ENCODE measurements at regions not wholly inside any gene's neighbourhood (a gene's known extent, or its start where the extent isn't known, plus 50 kb on each side); places are given as distances from the start of the nearest gene placed in this dataset.
"Not testable (repeated sequence)": the region's sequence is repeated elsewhere in the genome, so short reads cannot be mapped to it uniquely, and the experiment has no call there.

GRCh38 chrY:16097325-16097724 lies 1573.0 kb downstream of the NLGN4Y start:
- no peak for DNase-seq (ENCODE audit: low read depth)
- in situ Hi-C loops (cut with HindIII; ENCODE audit: low pct_unique_long_range_greater_than_20kb, low sequenced_read_pairs): no loop called here

- no peak for DNase-seq (ENCODE audit: low read depth)
- in situ Hi-C loops (cut with HindIII; ENCODE audit: low pct_unique_long_range_greater_than_20kb, low sequenced_read_pairs): no loop called here
Observed at GRCh38 chrY:16101815-16102214, 1577.5 kb downstream of the NLGN4Y start.

GRCh38 chrY:16106613-16107012 lies 1582.3 kb downstream of the NLGN4Y start:
- in situ Hi-C loops (cut with HindIII; ENCODE audit: low pct_unique_long_range_greater_than_20kb, low sequenced_read_pairs): no loop called here

GRCh38 chrY:16108839-16109238 lies 1584.5 kb downstream of the NLGN4Y start:
- DNase-seq (ENCODE audit: low read depth): no peak
- in situ Hi-C loops (cut with HindIII; ENCODE audit: low pct_unique_long_range_greater_than_20kb, low sequenced_read_pairs): no loop called here

More at GRCh38 chrY:16106613-16107012, 1582.3 kb downstream of the NLGN4Y start:
- no peak for DNase-seq (ENCODE audit: low read depth)

GRCh38 chrY:16120096-16120495 lies 1595.8 kb downstream of the NLGN4Y start:
- DNase-seq (ENCODE audit: low read depth); in situ Hi-C loops (cut with HindIII; ENCODE audit: low pct_unique_long_range_greater_than_20kb, low sequenced_read_pairs): not testable (repeated sequence)

- DNase-seq (ENCODE audit: low read depth): no peak
- in situ Hi-C loops (cut with HindIII; ENCODE audit: low pct_unique_long_range_greater_than_20kb, low sequenced_read_pairs): no loop called here
Observed at GRCh38 chrY:16121988-16122387, 1597.7 kb downstream of the NLGN4Y start.

- no peak for DNase-seq (ENCODE audit: low read depth)
- in situ Hi-C loops (cut with HindIII; ENCODE audit: low pct_unique_long_range_greater_than_20kb, low sequenced_read_pairs): no loop called here
Observed at GRCh38 chrY:16124630-16125317, 1600.4 kb downstream of the NLGN4Y start.

GRCh38 chrY:16136581-16137298 lies 1612.4 kb downstream of the NLGN4Y start:
- DNase-seq (ENCODE audit: low read depth): no peak
- in situ Hi-C loops (cut with HindIII; ENCODE audit: low pct_unique_long_range_greater_than_20kb, low sequenced_read_pairs): no loop called here

GRCh38 chrY:16157801-16158200 lies 1633.5 kb downstream of the NLGN4Y start:
- DNase-seq (ENCODE audit: low read depth): no peak
- in situ Hi-C loops (cut with HindIII; ENCODE audit: low pct_unique_long_range_greater_than_20kb, low sequenced_read_pairs): no loop called here

- DNase-seq (ENCODE audit: low read depth); in situ Hi-C loops (cut with HindIII; ENCODE audit: low pct_unique_long_range_greater_than_20kb, low sequenced_read_pairs): not testable (repeated sequence)
Observed at GRCh38 chrY:16175740-16176139, 1651.4 kb downstream of the NLGN4Y start.

GRCh38 chrY:16205482-16205881 lies 1674.5 kb downstream of the CDY2B start:
- in situ Hi-C loops (cut with HindIII; ENCODE audit: low pct_unique_long_range_greater_than_20kb, low sequenced_read_pairs); DNase-seq (ENCODE audit: low read depth): not testable (repeated sequence)

- DNase-seq (ENCODE audit: low read depth); in situ Hi-C loops (cut with HindIII; ENCODE audit: low pct_unique_long_range_greater_than_20kb, low sequenced_read_pairs): not testable (repeated sequence)
Observed at GRCh38 chrY:16243322-16243721, 1636.7 kb downstream of the CDY2B start.

GRCh38 chrY:16254551-16255295 lies 1625.3 kb downstream of the CDY2B start:
- in situ Hi-C loops (cut with HindIII; ENCODE audit: low pct_unique_long_range_greater_than_20kb, low sequenced_read_pairs); DNase-seq (ENCODE audit: low read depth): not testable (repeated sequence)

- DNase-seq (ENCODE audit: low read depth); in situ Hi-C loops (cut with HindIII; ENCODE audit: low pct_unique_long_range_greater_than_20kb, low sequenced_read_pairs): not testable (repeated sequence)
Observed at GRCh38 chrY:16255778-16256177, 1624.2 kb downstream of the CDY2B start.
